H9 (cell line): ENCODE measurements at regions not wholly inside any gene's neighbourhood (a gene's known extent, or its start where the extent isn't known, plus 50 kb on each side); places are given as distances from the start of the nearest gene placed in this dataset.

Experiments
- DNase-seq: peaks from one replicate; pipeline ENCODE4 v3.0.0-alpha.2; 2017
- H2AFZ ChIP-seq: one replicate; pipeline ENCODE4 v1.6.1; 2013; ENCODE audit warnings: mild to moderate bottlenecking, low read length, control low read depth, moderate library complexity
- H2AK5ac ChIP-seq: 2 replicates; pipeline ENCODE4 v1.6.1; 2013; ENCODE audit warnings: low read length, control low read depth, mixed read lengths; ENCODE audit not compliant: insufficient read length
- H2BK120ac ChIP-seq: one replicate; pipeline ENCODE4 v1.6.1; 2013; ENCODE audit warnings: low read depth, mild to moderate bottlenecking, low read length, control low read depth, inconsistent platforms; ENCODE audit not compliant: poor library complexity, severe bottlenecking
- H2BK12ac ChIP-seq: 2 replicates; pipeline ENCODE4 v1.6.1; 2013; ENCODE audit warnings: low read length, control low read depth, mixed read lengths, low read depth; ENCODE audit not compliant: insufficient read length
- H2BK15ac ChIP-seq: 2 replicates; pipeline ENCODE4 v1.6.1; 2013; ENCODE audit warnings: low read depth, low read length, control low read depth
- H2BK20ac ChIP-seq: one replicate; pipeline ENCODE4 v1.6.1; 2013; ENCODE audit warnings: low read depth, mild to moderate bottlenecking, low read length, control low read depth, inconsistent platforms; ENCODE audit not compliant: poor library complexity, severe bottlenecking
- H2BK5ac ChIP-seq: 2 replicates; pipeline ENCODE4 v1.6.1; 2013; ENCODE audit warnings: low read length, control low read depth, mixed read lengths; ENCODE audit not compliant: insufficient read length
- H3K14ac ChIP-seq: 2 replicates; pipeline ENCODE4 v1.6.1; 2013; ENCODE audit warnings: low read length, control low read depth; ENCODE audit not compliant: insufficient read depth
- H3K18ac ChIP-seq: 2 replicates; pipeline ENCODE4 v1.6.1; 2013; ENCODE audit warnings: low read depth, mild to moderate bottlenecking, mixed read lengths, low read length, control low read depth; ENCODE audit not compliant: insufficient read length
- H3K23ac ChIP-seq: 2 replicates; pipeline ENCODE4 v1.6.1; 2013; ENCODE audit warnings: low read length, control low read depth, mixed read lengths, low read depth; ENCODE audit not compliant: insufficient read length
- H3K23me2 ChIP-seq: 2 replicates; pipeline ENCODE4 v1.6.1; 2013; ENCODE audit warnings: low read depth, mild to moderate bottlenecking, mixed read lengths, low read length, control low read depth; ENCODE audit not compliant: insufficient read length, poor library complexity, severe bottlenecking
- H3K27ac ChIP-seq: 2 replicates; pipeline ENCODE4 v1.5.1; 2013; ENCODE audit warnings: low read length, control low read depth, mixed read lengths, low read depth; ENCODE audit not compliant: insufficient read length
- H3K27me3 ChIP-seq: 2 replicates; pipeline ENCODE4 v1.6.1; 2013; ENCODE audit warnings: low read length, control low read depth, inconsistent platforms; ENCODE audit not compliant: insufficient read depth
- H3K4ac ChIP-seq: 2 replicates; pipeline ENCODE4 v1.6.1; 2013; ENCODE audit warnings: low read depth, mild to moderate bottlenecking, control low read depth, inconsistent platforms, low read length, moderate library complexity
- H3K4me1 ChIP-seq: 2 replicates; pipeline ENCODE4 v1.6.1; 2013; ENCODE audit warnings: low read length, control low read depth, inconsistent platforms; ENCODE audit not compliant: insufficient read depth
- H3K4me2 ChIP-seq: 2 replicates; pipeline ENCODE4 v1.6.1; 2013; ENCODE audit warnings: low read length, control low read depth, mixed read lengths; ENCODE audit not compliant: insufficient read length, insufficient read depth
- H3K56ac ChIP-seq: 2 replicates; pipeline ENCODE4 v1.6.1; 2013; ENCODE audit warnings: low read depth, mild to moderate bottlenecking, mixed read lengths, low read length, control low read depth; ENCODE audit not compliant: insufficient read length
- H3K79me1 ChIP-seq: 2 replicates; pipeline ENCODE4 v1.6.1; 2013; ENCODE audit warnings: low read depth, mild to moderate bottlenecking, moderate library complexity, low read length, control low read depth, inconsistent platforms; ENCODE audit not compliant: insufficient read depth, poor library complexity, severe bottlenecking
- H3K79me2 ChIP-seq: 2 replicates; pipeline ENCODE4 v1.6.1; 2013; ENCODE audit warnings: low read length, control low read depth, inconsistent platforms; ENCODE audit not compliant: insufficient read depth
- H3K9ac ChIP-seq: 2 replicates; pipeline ENCODE4 v1.6.1; 2013; ENCODE audit warnings: low read length, control low read depth, mixed read lengths; ENCODE audit not compliant: insufficient read length; ENCODE audit errors: extremely low read depth
- H3K9me3 ChIP-seq: one replicate; pipeline ENCODE4 v1.6.1; 2013; ENCODE audit warnings: low read depth, low read length, inconsistent platforms; ENCODE audit not compliant: control insufficient read depth
- H3T11ph ChIP-seq: one replicate; pipeline ENCODE4 v1.6.1; 2013; ENCODE audit warnings: mild to moderate bottlenecking, low read length, control low read depth, inconsistent platforms
- H4K20me1 ChIP-seq: one replicate; pipeline ENCODE4 v1.6.1; 2013; ENCODE audit not compliant: control insufficient read depth, insufficient read length, insufficient read depth
- H4K5ac ChIP-seq: 2 replicates; pipeline ENCODE4 v1.6.1; 2013; ENCODE audit warnings: low read depth, mild to moderate bottlenecking, mixed read lengths, low read length, control low read depth; ENCODE audit not compliant: insufficient read length
- H4K8ac ChIP-seq: replicated peaks from 2 replicates; pipeline ENCODE4 v1.6.1; 2013; ENCODE audit warnings: low read length, control low read depth, mixed read lengths, low read depth; ENCODE audit not compliant: insufficient read length
- H4K91ac ChIP-seq: 2 replicates; pipeline ENCODE4 v1.6.1; 2013; ENCODE audit warnings: low read depth, mild to moderate bottlenecking, moderate library complexity, mixed read lengths, low read length, control low read depth; ENCODE audit not compliant: insufficient read length
- H3K27ac Mint-ChIP-seq, 3 experiments: 2 replicates in 2 of 3; 3 replicates in 1 of 3; pipeline ENCODE4 v1.8.0; 2020 to 2021; ENCODE audit warnings: mixed read lengths in 3 of 3, mild to moderate bottlenecking in 1 of 3, moderate library complexity in 1 of 3
- H3K27me3 Mint-ChIP-seq: 2 replicates; pipeline ENCODE4 v1.8.0; 2021; ENCODE audit warnings: low read depth, mild to moderate bottlenecking, moderate library complexity, mixed read lengths
- H3K36me3 Mint-ChIP-seq, 3 experiments: 2 replicates in 2 of 3; 3 replicates in 1 of 3; pipeline ENCODE4 v1.8.0; 2020 to 2021; ENCODE audit warnings: low read depth in 3 of 3, mixed read lengths in 3 of 3; ENCODE audit not compliant: insufficient read depth in 1 of 3
- H3K4me1 Mint-ChIP-seq, 2 experiments: 2 replicates each; pipeline ENCODE4 v1.8.0; 2020; ENCODE audit warnings: mixed read lengths in 2 of 2
- H3K4me3 Mint-ChIP-seq, 2 experiments: 2 replicates in 1 of 2; 3 replicates in 1 of 2; pipeline ENCODE4 v1.8.0; 2020 to 2021; ENCODE audit warnings: mild to moderate bottlenecking in 2 of 2, mixed read lengths in 2 of 2, moderate library complexity in 1 of 2
- H3K9me3 Mint-ChIP-seq, 2 experiments: 2 replicates in 1 of 2; 3 replicates in 1 of 2; pipeline ENCODE4 v1.8.0; 2020; ENCODE audit warnings: mild to moderate bottlenecking in 2 of 2, mixed read lengths in 2 of 2, moderate library complexity in 1 of 2
- CTCF ChIP-seq: fragments of 200-600 bp; sonication (generic); conservative IDR thresholded peaks from 3 replicates; pipeline ENCODE4 v1.8.0; 2021; ENCODE audit warnings: antibody characterized with exemption, mild to moderate bottlenecking
- WGBS: extraction: QIAGEN DNeasy Blood & Tissue Kit; methylation state at CpG from one replicate; pipeline ENCODE4 v1.1.7; 2013; ENCODE audit warnings: missing lambda C conversion rate, low lambda C conversion rate, mixed read lengths; ENCODE audit not compliant: insufficient read length; ENCODE audit errors: extremely low coverage; 5-methylcytosine and 5-hydroxymethylcytosine counted together

- H3K4me3 Mint-ChIP-seq = no peak overlapping the region
- no peaks in the 10 kb centered on the region; the same call in 1 of the 2 replicates for H3K4me1 ChIP-seq
- no peak overlapping the region for H2BK15ac ChIP-seq
Measured at GRCh38 chr6:112503091-112503596, 156.0 kb downstream of the RFPL4B start.

More at GRCh38 chr6:112503091-112503596, 156.0 kb downstream of the RFPL4B start:
- WGBS = no CpG with 5 or more reads among the region's 6 CpGs
- no peak overlapping the region for H3K9ac ChIP-seq
- no peak overlapping the region for H3K4me2 ChIP-seq
- peak overlapping the region; percentile 19 for H2BK120ac ChIP-seq
- peak overlapping the region in 2 of 3 experiments; percentile 92 to 96; a peak in 5 of 7 replicates for H3K27ac Mint-ChIP-seq
- TF ChIP-seq CTCF = no peak
- no peak for DNase-seq
- H3K4me1 Mint-ChIP-seq = peaks cover 26 to 35% of the 10 kb centered on the region in 2 experiments
- no peak overlapping the region for H4K8ac ChIP-seq
- no peaks in the 10 kb centered on the region for H4K20me1 ChIP-seq
- no peaks in the 10 kb centered on the region for H3K79me1 ChIP-seq
- peaks cover 0 to 2% of the 10 kb centered on the region in 2 experiments; a peak in 2 of 5 replicates for H3K9me3 Mint-ChIP-seq
- no peak overlapping the region for H3K18ac ChIP-seq
- peaks cover 0 to 4% (median 0%) of the 10 kb centered on the region in 3 experiments; a peak in 2 of 7 replicates for H3K36me3 Mint-ChIP-seq
- H4K91ac ChIP-seq = no peak overlapping the region
- H3K27me3 Mint-ChIP-seq = no peaks in the 10 kb centered on the region
- no peak overlapping the region for H3K27ac ChIP-seq
- no peak overlapping the region for H3K14ac ChIP-seq
- H3K4ac ChIP-seq = no peak overlapping the region
- no peak overlapping the region for H2BK20ac ChIP-seq
- H3K9me3 ChIP-seq = no peaks in the 10 kb centered on the region
- no peaks in the 10 kb centered on the region for H3K27me3 ChIP-seq
- H2BK5ac ChIP-seq = no peak overlapping the region
- no peaks in the 10 kb centered on the region for H3K79me2 ChIP-seq
- no peak overlapping the region for H2AK5ac ChIP-seq
- H3K23ac ChIP-seq = no peak overlapping the region
- no peak overlapping the region for H4K5ac ChIP-seq
- H3T11ph ChIP-seq = no peak overlapping the region
- H3K23me2 ChIP-seq = no peaks in the 10 kb centered on the region
- peak overlapping the region; percentile 86 for H2AFZ ChIP-seq
- H3K56ac ChIP-seq = no peak overlapping the region
- no peak overlapping the region for H2BK12ac ChIP-seq
